HEK293 (cell line): ENCODE measurements at regions not wholly inside any gene's neighbourhood (a gene's known extent, or its start where the extent isn't known, plus 50 kb on each side); places are given as distances from the start of the nearest gene placed in this dataset.

Experiments used
- CTCF ChIP-seq: fragments of 450-650 bp; formaldehyde crosslinking; IDR thresholded peaks from 2 replicates; pipeline ENCODE4 v1.5.1; 2016; ENCODE audit warnings: missing biosample characterization, missing genetic modification characterization
- HOXA7 ChIP-seq: sonication (generic); formaldehyde crosslinking; IDR thresholded peaks from 2 replicates; pipeline ENCODE4 v1.8.1; 2022; ENCODE audit warnings: missing genetic modification reagents, borderline replicate concordance
- ZNF112 ChIP-seq: fragments of 450-650 bp; formaldehyde crosslinking; IDR thresholded peaks from 2 replicates; pipeline ENCODE4 v1.5.0; 2017; ENCODE audit warnings: missing biosample characterization, missing genetic modification characterization
- ZNF24 ChIP-seq: fragments of 450-650 bp; formaldehyde crosslinking; IDR thresholded peaks from 2 replicates; pipeline ENCODE4 v1.5.1; 2016; ENCODE audit warnings: missing biosample characterization, missing genetic modification characterization
- ZNF639 ChIP-seq: fragments of 450-650 bp; formaldehyde crosslinking; IDR thresholded peaks from 2 replicates; pipeline ENCODE4 v1.5.1; 2016; ENCODE audit warnings: missing biosample characterization, missing genetic modification characterization
- TF ChIP-seq, protein P1 (sequence below): fragments of 450-650 bp; formaldehyde crosslinking; IDR thresholded peaks from 2 replicates; pipeline ENCODE4 v1.5.1; 2016; ENCODE audit warnings: missing biosample characterization, missing genetic modification characterization

DNA sequence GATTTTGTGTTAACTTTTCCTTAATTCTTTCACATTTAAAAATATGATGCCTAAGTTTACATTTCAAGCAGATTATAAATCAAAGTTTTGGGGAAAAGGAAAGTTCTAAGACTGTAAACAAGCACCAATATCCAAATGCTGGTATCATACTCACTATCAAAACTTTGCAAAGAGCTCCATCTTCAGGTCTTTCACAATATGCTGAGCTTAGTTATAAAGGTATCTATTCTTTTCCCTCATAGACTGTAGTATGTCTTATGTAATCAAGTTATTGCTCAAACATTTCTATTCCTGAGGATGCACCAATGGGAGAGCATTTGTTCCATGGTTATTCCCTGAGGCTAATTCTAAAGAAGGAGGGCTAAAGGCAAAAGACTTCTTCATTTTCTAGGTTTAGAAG, 207.9 kb upstream of the FAM241A start:
- TF ChIP-seq HOXA7 (CRISPR knock-in tag) (no peak), CTCF (tag by site-specific recombination) (no peak), ZNF639 (no peak), ZNF112 (tag by site-specific recombination) (no peak), ZNF24 (tag by site-specific recombination) (no peak)
- TF ChIP-seq, protein P1, sequence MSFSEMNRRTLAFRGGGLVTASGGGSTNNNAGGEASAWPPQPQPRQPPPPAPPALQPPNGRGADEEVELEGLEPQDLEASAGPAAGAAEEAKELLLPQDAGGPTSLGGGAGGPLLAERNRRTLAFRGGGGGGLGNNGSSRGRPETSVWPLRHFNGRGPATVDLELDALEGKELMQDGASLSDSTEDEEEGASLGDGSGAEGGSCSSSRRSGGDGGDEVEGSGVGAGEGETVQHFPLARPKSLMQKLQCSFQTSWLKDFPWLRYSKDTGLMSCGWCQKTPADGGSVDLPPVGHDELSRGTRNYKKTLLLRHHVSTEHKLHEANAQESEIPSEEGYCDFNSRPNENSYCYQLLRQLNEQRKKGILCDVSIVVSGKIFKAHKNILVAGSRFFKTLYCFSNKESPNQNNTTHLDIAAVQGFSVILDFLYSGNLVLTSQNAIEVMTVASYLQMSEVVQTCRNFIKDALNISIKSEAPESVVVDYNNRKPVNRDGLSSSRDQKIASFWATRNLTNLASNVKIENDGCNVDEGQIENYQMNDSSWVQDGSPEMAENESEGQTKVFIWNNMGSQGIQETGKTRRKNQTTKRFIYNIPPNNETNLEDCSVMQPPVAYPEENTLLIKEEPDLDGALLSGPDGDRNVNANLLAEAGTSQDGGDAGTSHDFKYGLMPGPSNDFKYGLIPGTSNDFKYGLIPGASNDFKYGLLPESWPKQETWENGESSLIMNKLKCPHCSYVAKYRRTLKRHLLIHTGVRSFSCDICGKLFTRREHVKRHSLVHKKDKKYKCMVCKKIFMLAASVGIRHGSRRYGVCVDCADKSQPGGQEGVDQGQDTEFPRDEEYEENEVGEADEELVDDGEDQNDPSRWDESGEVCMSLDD (tag by site-specific recombination), result no peak
